Ishikawa (cell line): ENCODE measurements at regions not wholly inside any gene's neighbourhood (a gene's known extent, or its start where the extent isn't known, plus 50 kb on each side); places are given as distances from the start of the nearest gene placed in this dataset.

Experiments
- FOXM1 ChIP-seq: IDR thresholded peaks from 2 replicates; pipeline ENCODE4 v1.6.1; 2012; ENCODE audit warnings: low read depth, borderline replicate concordance
- TAF1 ChIP-seq: IDR thresholded peaks from 2 replicates; pipeline ENCODE4 v1.6.1; 2012; ENCODE audit warnings: low read depth, mild to moderate bottlenecking
- TEAD4 ChIP-seq: IDR thresholded peaks from 2 replicates; pipeline ENCODE4 v1.6.1; 2012

- no peak for TF ChIP-seq FOXM1
- no peak for TF ChIP-seq TAF1
- TF ChIP-seq TEAD4, result no peak
Measured at GRCh38 chr10:83909001-83909400, 230.3 kb upstream of the GHITM start.
